ENCODE measurements at regions not wholly inside any gene's neighbourhood (a gene's known extent, or its start where the extent isn't known, plus 50 kb on each side); places are given as distances from the start of the nearest gene placed in this dataset.

DNA sequence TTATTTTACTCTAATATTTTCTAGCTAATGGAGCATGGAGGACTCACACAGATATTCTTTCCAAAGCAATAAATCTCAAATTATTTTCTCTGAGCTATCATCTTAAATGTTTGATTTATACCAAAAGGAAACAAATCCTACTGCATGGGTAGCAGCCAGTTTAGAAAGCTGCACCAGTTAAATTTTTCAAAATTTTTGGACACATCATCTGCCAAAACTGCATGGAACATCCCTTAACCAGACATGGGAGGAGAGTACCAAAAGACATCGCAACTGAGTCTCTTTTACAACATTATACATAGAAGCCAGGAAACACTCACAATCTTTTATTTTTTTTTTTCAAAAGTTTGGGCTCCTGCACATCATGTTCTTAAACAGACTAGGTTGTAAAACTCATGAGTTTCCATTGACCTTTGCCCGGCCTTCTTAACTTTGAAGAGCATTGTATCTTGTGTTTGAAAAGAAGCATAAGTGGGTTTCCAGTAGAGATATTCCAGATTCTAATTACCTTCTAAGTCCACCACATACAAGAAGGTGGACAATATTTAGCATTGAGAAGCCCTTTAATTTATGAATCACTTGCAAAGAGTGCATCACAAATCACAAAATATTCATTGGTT lies 87.7 kb upstream of the HMGCLL1 start:
- no peaks in the 10 kb centered on the region for H3K9me3 ChIP-seq (replicated peaks; ENCODE audit: control insufficient read depth, insufficient read depth, low read length)
- no peak overlapping the region for H2AFZ ChIP-seq (ENCODE audit: control insufficient read depth, low read depth, low read length)
- H3K4me1 ChIP-seq (ENCODE audit: control insufficient read depth, insufficient read depth, low read length): no peaks in the 10 kb centered on the region
- no peak for DNase-seq (ENCODE audit: low read depth, low spot score)
- 47% methylated on average over 2 of the region's 2 CpGs for WGBS (ENCODE audit: insufficient coverage, insufficient replicate concordance, low lambda C conversion rate, missing lambda C conversion rate)
- CTCF ChIA-PET: no interaction called here
- no peak overlapping the region for H3K4me2 ChIP-seq (ENCODE audit: control insufficient read depth, insufficient read depth)
- H3K27me3 ChIP-seq (replicated peaks in 1 of 2; ENCODE audit: control insufficient read depth in 2 of 2, insufficient read depth in 2 of 2, low read length in 1 of 2): no peaks in the 10 kb centered on the region
- SMC1A ChIA-PET (ENCODE audit: uncharacterized antibody, unreplicated experiment): interaction anchor here (1.2 kb wide), 1 partner anchor 12 kb away, joined by 3 read pairs; no protein-coding TSS in a partner anchor
- POLR2A ChIA-PET: no interaction called here
- no peak overlapping the region for H3K4me3 ChIP-seq
- intact Hi-C loops (cut with micrococcal nuclease; ENCODE audit: unreplicated experiment) (no loop called here), in situ Hi-C loops (cut with MboI) (no loop called here)
- FAIRE-seq: no peak
- no peak overlapping the region for H3K9ac ChIP-seq (ENCODE audit: control insufficient read depth, insufficient read depth, low read length)
- H4K20me1 ChIP-seq (ENCODE audit: control insufficient read depth, insufficient read depth): no peaks in the 10 kb centered on the region
- H3K36me3 ChIP-seq (ENCODE audit: control insufficient read depth in 2 of 2, insufficient read depth in 2 of 2, low read length in 1 of 2): no peaks in the 10 kb centered on the region
- RAD21 ChIA-PET (ENCODE audit: unreplicated experiment): no interaction called here
- H3K79me2 ChIP-seq (ENCODE audit: control insufficient read depth, insufficient read depth, low read length): no peaks in the 10 kb centered on the region
- no peak overlapping the region for H3K27ac ChIP-seq (ENCODE audit: control insufficient read depth, insufficient read depth)
- BruUV-seq (replicated peaks): no TSS peak
- no peak for ATAC-seq
- TF ChIP-seq, protein P1, sequence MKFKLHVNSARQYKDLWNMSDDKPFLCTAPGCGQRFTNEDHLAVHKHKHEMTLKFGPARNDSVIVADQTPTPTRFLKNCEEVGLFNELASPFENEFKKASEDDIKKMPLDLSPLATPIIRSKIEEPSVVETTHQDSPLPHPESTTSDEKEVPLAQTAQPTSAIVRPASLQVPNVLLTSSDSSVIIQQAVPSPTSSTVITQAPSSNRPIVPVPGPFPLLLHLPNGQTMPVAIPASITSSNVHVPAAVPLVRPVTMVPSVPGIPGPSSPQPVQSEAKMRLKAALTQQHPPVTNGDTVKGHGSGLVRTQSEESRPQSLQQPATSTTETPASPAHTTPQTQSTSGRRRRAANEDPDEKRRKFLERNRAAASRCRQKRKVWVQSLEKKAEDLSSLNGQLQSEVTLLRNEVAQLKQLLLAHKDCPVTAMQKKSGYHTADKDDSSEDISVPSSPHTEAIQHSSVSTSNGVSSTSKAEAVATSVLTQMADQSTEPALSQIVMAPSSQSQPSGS (IDR thresholded peaks at IDR 0.05; ENCODE audit: low read length): no peak
- TF ChIP-seq POLR2AphosphoS2 (IDR thresholded peaks at IDR 0.05; ENCODE audit: low read depth, low read length): no peak
- no peak for TF ChIP-seq POLR2AphosphoS5 (IDR thresholded peaks at IDR 0.05; ENCODE audit: low read length)
- no peak for TF ChIP-seq MTA2 (IDR thresholded peaks at IDR 0.05; ENCODE audit: low read depth)
- no peak for TF ChIP-seq ELK1 (IDR thresholded peaks at IDR 0.05; ENCODE audit: low read depth, low read length)
- TF ChIP-seq KLF5 (IDR thresholded peaks at IDR 0.05; ENCODE audit: partially characterized antibody): no peak
- TF ChIP-seq, protein P2, sequence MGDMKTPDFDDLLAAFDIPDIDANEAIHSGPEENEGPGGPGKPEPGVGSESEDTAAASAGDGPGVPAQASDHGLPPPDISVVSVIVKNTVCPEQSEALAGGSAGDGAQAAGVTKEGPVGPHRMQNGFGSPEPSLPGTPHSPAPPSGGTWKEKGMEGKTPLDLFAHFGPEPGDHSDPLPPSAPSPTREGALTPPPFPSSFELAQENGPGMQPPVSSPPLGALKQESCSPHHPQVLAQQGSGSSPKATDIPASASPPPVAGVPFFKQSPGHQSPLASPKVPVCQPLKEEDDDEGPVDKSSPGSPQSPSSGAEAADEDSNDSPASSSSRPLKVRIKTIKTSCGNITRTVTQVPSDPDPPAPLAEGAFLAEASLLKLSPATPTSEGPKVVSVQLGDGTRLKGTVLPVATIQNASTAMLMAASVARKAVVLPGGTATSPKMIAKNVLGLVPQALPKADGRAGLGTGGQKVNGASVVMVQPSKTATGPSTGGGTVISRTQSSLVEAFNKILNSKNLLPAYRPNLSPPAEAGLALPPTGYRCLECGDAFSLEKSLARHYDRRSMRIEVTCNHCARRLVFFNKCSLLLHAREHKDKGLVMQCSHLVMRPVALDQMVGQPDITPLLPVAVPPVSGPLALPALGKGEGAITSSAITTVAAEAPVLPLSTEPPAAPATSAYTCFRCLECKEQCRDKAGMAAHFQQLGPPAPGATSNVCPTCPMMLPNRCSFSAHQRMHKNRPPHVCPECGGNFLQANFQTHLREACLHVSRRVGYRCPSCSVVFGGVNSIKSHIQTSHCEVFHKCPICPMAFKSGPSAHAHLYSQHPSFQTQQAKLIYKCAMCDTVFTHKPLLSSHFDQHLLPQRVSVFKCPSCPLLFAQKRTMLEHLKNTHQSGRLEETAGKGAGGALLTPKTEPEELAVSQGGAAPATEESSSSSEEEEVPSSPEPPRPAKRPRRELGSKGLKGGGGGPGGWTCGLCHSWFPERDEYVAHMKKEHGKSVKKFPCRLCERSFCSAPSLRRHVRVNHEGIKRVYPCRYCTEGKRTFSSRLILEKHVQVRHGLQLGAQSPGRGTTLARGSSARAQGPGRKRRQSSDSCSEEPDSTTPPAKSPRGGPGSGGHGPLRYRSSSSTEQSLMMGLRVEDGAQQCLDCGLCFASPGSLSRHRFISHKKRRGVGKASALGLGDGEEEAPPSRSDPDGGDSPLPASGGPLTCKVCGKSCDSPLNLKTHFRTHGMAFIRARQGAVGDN (IDR thresholded peaks at IDR 0.05): no peak
- no peak for TF ChIP-seq DPF2 (IDR thresholded peaks at IDR 0.05)
- no peak for TF ChIP-seq MEF2B (IDR thresholded peaks at IDR 0.05; ENCODE audit: partially characterized antibody, poor library complexity, severe bottlenecking)
- TF ChIP-seq ZNF217 (IDR thresholded peaks at IDR 0.05): no peak
- TF ChIP-seq MYB (IDR thresholded peaks at IDR 0.05; ENCODE audit: borderline replicate concordance, low read depth, low read length): no peak
- TF ChIP-seq, protein P3, sequence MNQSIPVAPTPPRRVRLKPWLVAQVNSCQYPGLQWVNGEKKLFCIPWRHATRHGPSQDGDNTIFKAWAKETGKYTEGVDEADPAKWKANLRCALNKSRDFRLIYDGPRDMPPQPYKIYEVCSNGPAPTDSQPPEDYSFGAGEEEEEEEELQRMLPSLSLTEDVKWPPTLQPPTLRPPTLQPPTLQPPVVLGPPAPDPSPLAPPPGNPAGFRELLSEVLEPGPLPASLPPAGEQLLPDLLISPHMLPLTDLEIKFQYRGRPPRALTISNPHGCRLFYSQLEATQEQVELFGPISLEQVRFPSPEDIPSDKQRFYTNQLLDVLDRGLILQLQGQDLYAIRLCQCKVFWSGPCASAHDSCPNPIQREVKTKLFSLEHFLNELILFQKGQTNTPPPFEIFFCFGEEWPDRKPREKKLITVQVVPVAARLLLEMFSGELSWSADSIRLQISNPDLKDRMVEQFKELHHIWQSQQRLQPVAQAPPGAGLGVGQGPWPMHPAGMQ (IDR thresholded peaks at IDR 0.05; ENCODE audit: borderline replicate concordance): no peak
- no peak for TF ChIP-seq MYC (IDR thresholded peaks at IDR 0.05; ENCODE audit: insufficient read depth, insufficient read length, insufficient replicate concordance, low read length, severe bottlenecking)
- TF ChIP-seq RELA (IDR thresholded peaks at IDR 0.05; ENCODE audit: borderline replicate concordance, partially characterized antibody): no peak
- TF ChIP-seq ZNF24 (IDR thresholded peaks at IDR 0.05): no peak
- no peak for TF ChIP-seq SMC3 (IDR thresholded peaks at IDR 0.05; ENCODE audit: borderline replicate concordance, low read length)
- no peak for TF ChIP-seq NFIC (IDR thresholded peaks at IDR 0.05; ENCODE audit: low read depth, low read length)
- no peak for TF ChIP-seq PAX5 (IDR thresholded peaks at IDR 0.05; ENCODE audit: borderline replicate concordance, low read depth, low read length)

Data from GM12878 (cell line).